Endothelial cell of umbilical vein (primary cell): ENCODE measurements at regions not wholly inside any gene's neighbourhood (a gene's known extent, or its start where the extent isn't known, plus 50 kb on each side); places are given as distances from the start of the nearest gene placed in this dataset.

Experiments used
- BruUV-seq: library from RNA; stranded (reverse); fragments of 400-500 nt; replicated peaks from 2 replicates; lab custom pipeline; 2021; lab: Mats Ljungman, UMichigan
- CTCF ChIA-PET: fragments of 300-600, 350-600 bp; sonication (Branson Sonifier 250); formaldehyde crosslinking; loops from one replicate; lab custom pipeline; 2021; ENCODE audit warnings: antibody characterized with exemption, inconsistent platforms; lab: Charles Lee
- POLR2A ChIA-PET: fragments of 300-600, 350-600 bp; sonication (Branson Sonifier 250); formaldehyde crosslinking; loops from one replicate; lab custom pipeline; 2021; ENCODE audit warnings: antibody characterized with exemption, inconsistent platforms; lab: Charles Lee
- DNase-seq: peaks from one replicate; pipeline ENCODE4 v3.0.0-alpha.2; 2011; ENCODE audit warnings: low read depth, low spot score
- FAIRE-seq: peaks from 2 replicates; lab custom pipeline; 2011; peaks lifted over from hg19 to GRCh38; lab: Jason Lieb, UNC
- H2AFZ ChIP-seq: 2 replicates; pipeline ENCODE4 v1.6.0; 2012; ENCODE audit warnings: low read depth, low read length, control low read depth, inconsistent platforms
- H3K27ac ChIP-seq: 2 replicates; pipeline ENCODE4 v1.5.1; 2011; ENCODE audit warnings: low read depth, mild to moderate bottlenecking, control low read depth, low read length, moderate library complexity; ENCODE audit not compliant: insufficient read depth
- H3K27me3 ChIP-seq, 2 experiments: 2 replicates each; pipeline versions ENCODE4 v1.6.0 to v1.6.1; 2011; ENCODE audit warnings: low read length in 2 of 2, mixed read lengths in 1 of 2; ENCODE audit not compliant: control insufficient read depth in 2 of 2, insufficient read depth in 2 of 2
- H3K36me3 ChIP-seq, 2 experiments: 2 replicates in 1 of 2; 3 replicates in 1 of 2; pipeline ENCODE4 v1.5.1; 2011; ENCODE audit warnings: low read length in 2 of 2, mild to moderate bottlenecking in 1 of 2, moderate library complexity in 1 of 2; ENCODE audit not compliant: control insufficient read depth in 2 of 2, insufficient read depth in 2 of 2; ENCODE audit errors: extremely low read depth in 1 of 2
- H3K4me1 ChIP-seq: 3 replicates; pipeline ENCODE4 v1.5.1; 2011; ENCODE audit warnings: mild to moderate bottlenecking, low read length; ENCODE audit not compliant: control insufficient read depth, insufficient read depth; ENCODE audit errors: extremely low read depth
- H3K4me2 ChIP-seq: 2 replicates; pipeline ENCODE4 v1.6.1; 2011; ENCODE audit warnings: low read length, control low read depth, mixed read lengths; ENCODE audit not compliant: insufficient read depth
- H3K4me3 ChIP-seq, 3 experiments: fragments of 200-600 bp in 1 of 3; sonication (generic), shearing (Covaris generic) in 1 of 3; replicated peaks in 1 of 3; 2 replicates each; pipeline ENCODE4 v1.5.1; 2011 to 2016; ENCODE audit warnings: control low read depth in 3 of 3, low read length in 3 of 3, mild to moderate bottlenecking in 2 of 3, inconsistent platforms in 1 of 3, low read depth in 1 of 3, moderate library complexity in 1 of 3; ENCODE audit not compliant: insufficient read depth in 1 of 3
- H3K79me2 ChIP-seq: 2 replicates; pipeline ENCODE4 v1.6.0; 2012; ENCODE audit warnings: low read length, inconsistent platforms; ENCODE audit not compliant: control insufficient read depth, insufficient read depth
- H3K9ac ChIP-seq: replicated peaks from 2 replicates; pipeline ENCODE3; 2011; ENCODE audit warnings: low read length, control low read depth; ENCODE audit not compliant: insufficient read depth; ENCODE audit errors: extremely low read depth
- H3K9me1 ChIP-seq: replicated peaks from 3 replicates; pipeline ENCODE4 v1.6.0; 2011; ENCODE audit warnings: mild to moderate bottlenecking, low read length; ENCODE audit not compliant: control insufficient read depth, insufficient read depth; ENCODE audit errors: extremely low read depth
- H3K9me3 ChIP-seq: replicated peaks from 2 replicates; pipeline ENCODE4 v1.5.1; 2012; ENCODE audit warnings: low read length, inconsistent platforms; ENCODE audit not compliant: control insufficient read depth, insufficient read depth
- H4K20me1 ChIP-seq: replicated peaks from 2 replicates; pipeline ENCODE3; 2011; ENCODE audit warnings: mild to moderate bottlenecking, low read length; ENCODE audit not compliant: control insufficient read depth, insufficient read depth; ENCODE audit errors: extremely low read depth
- CTCF ChIP-seq, 2 donors: IDR thresholded peaks; 1 replicate in 1 of 2; 2 replicates in 1 of 2; pipeline ENCODE4 v1.5.1; 2011; ENCODE audit warnings: low read length in 2 of 2, mild to moderate bottlenecking in 2 of 2, moderate library complexity in 2 of 2, control low read depth in 1 of 2, inconsistent platforms in 1 of 2, low read depth in 1 of 2; ENCODE audit not compliant: insufficient read depth in 1 of 2; ENCODE audit errors: extremely low read depth in 1 of 2
- EZH2 ChIP-seq: IDR thresholded peaks from 2 replicates; pipeline ENCODE4 v1.6.1; 2012; ENCODE audit warnings: borderline replicate concordance, low read depth, mild to moderate bottlenecking, moderate library complexity, low read length, inconsistent platforms; ENCODE audit not compliant: severe bottlenecking
- FOS ChIP-seq: IDR thresholded peaks from 2 replicates; pipeline ENCODE4 v1.6.1; 2011; ENCODE audit warnings: mild to moderate bottlenecking, low read length, moderate library complexity, borderline replicate concordance; ENCODE audit not compliant: insufficient read depth
- GATA2 ChIP-seq: IDR thresholded peaks from 2 replicates; pipeline ENCODE4 v1.7.0; 2011; ENCODE audit warnings: low read depth, mild to moderate bottlenecking, moderate library complexity, mixed read lengths, low read length; ENCODE audit not compliant: insufficient read length, insufficient read depth
- JUN ChIP-seq: IDR thresholded peaks from 2 replicates; pipeline ENCODE4 v1.6.1; 2011; ENCODE audit warnings: borderline replicate concordance, low read depth; ENCODE audit not compliant: insufficient read length, insufficient read depth
- MAX ChIP-seq: IDR thresholded peaks from 2 replicates; pipeline ENCODE4 v1.6.1; 2011; ENCODE audit not compliant: insufficient read depth, insufficient read length
- MYC ChIP-seq: IDR thresholded peaks from one replicate; pipeline ENCODE4 v1.6.1; 2011; ENCODE audit warnings: mild to moderate bottlenecking, low read depth, low read length
- POLR2A ChIP-seq: IDR thresholded peaks from 2 replicates; pipeline ENCODE4 v1.6.1; 2012; ENCODE audit warnings: low read depth, mild to moderate bottlenecking, control low read depth, low read length
- POLR2AphosphoS5 ChIP-seq: IDR thresholded peaks from 2 replicates; pipeline ENCODE4 v1.6.1; 2012; ENCODE audit warnings: low read depth, mild to moderate bottlenecking, control low read depth, low read length, moderate library complexity; ENCODE audit not compliant: insufficient read depth
- dilution Hi-C: fragments of 300-500 bp; cut with MboI; formaldehyde crosslinking; loops from one replicate; pipeline ENCODE4 v1.15.0; 2019; ENCODE audit warnings: low sequenced_read_pairs; ENCODE audit not compliant: extremely low pct_ligation_motif_present
- intact Hi-C: fragments of 100-400 bp; cut with micrococcal nuclease; formaldehyde crosslinking; loops from one replicate; pipeline ENCODE4 v1.10.0; 2022

GRCh38 chr18:29259838-29260237 lies 1082.9 kb upstream of the CDH2 start:
- ChIA-PET CTCF (no interaction called here), POLR2A (no interaction called here)
- no TSS peak for BruUV-seq
- no peak for DNase-seq
- no peaks in the 10 kb centered on the region for H4K20me1 ChIP-seq
- TF ChIP-seq CTCF (IDR thresholded peaks at IDR 0.05; ENCODE audit: extremely low read depth in 1 of 2, insufficient read depth in 1 of 2, low read depth in 1 of 2, low read length in 2 of 2) (no peak), FOS (no peak), JUN (no peak), MYC (no peak), EZH2 (no peak), POLR2AphosphoS5 (no peak), POLR2A (no peak), MAX (no peak), GATA2 (no peak)
- no peak overlapping the region for H3K4me3 ChIP-seq
- H2AFZ ChIP-seq: no peak overlapping the region
- dilution Hi-C loops (no loop called here), intact Hi-C loops (no loop called here)
- H3K27ac ChIP-seq: no peak overlapping the region
- H3K4me2 ChIP-seq: no peak overlapping the region
- H3K36me3 ChIP-seq: no peaks in the 10 kb centered on the region
- H3K9ac ChIP-seq: no peak overlapping the region
- no peaks in the 10 kb centered on the region for H3K9me1 ChIP-seq
- H3K4me1 ChIP-seq: no peaks in the 10 kb centered on the region
- H3K9me3 ChIP-seq: no peaks in the 10 kb centered on the region
- no peaks in the 10 kb centered on the region for H3K27me3 ChIP-seq
- no peak for FAIRE-seq
- H3K79me2 ChIP-seq: no peaks in the 10 kb centered on the region
